Loucy (cell line): ENCODE measurements at regions not wholly inside any gene's neighbourhood (a gene's known extent, or its start where the extent isn't known, plus 50 kb on each side); places are given as distances from the start of the nearest gene placed in this dataset.

Experiments used
- H2AFZ ChIP-seq: fragments of 200-600 bp; sonication (generic); 2 replicates; pipeline ENCODE4 v1.6.0; 2016; ENCODE audit warnings: antibody characterized with exemption, mild to moderate bottlenecking, low read length, moderate library complexity
- H3F3A ChIP-seq: fragments of 200-600 bp; 2 replicates; pipeline ENCODE4 v1.6.0; 2016; ENCODE audit warnings: antibody characterized with exemption, low read depth, mild to moderate bottlenecking
- H3K27me3 ChIP-seq: fragments of 200-600 bp; sonication (generic); 2 replicates; pipeline ENCODE4 v1.6.1; 2014; ENCODE audit warnings: low read length, mild to moderate bottlenecking; ENCODE audit not compliant: insufficient read depth, poor library complexity, severe bottlenecking
- H3K36me3 ChIP-seq: fragments of 200-600 bp; sonication (generic); 2 replicates; pipeline ENCODE4 v1.6.1; 2016; ENCODE audit warnings: low read length; ENCODE audit not compliant: insufficient read depth
- H3K4me1 ChIP-seq: fragments of 200-600 bp; sonication (generic); 2 replicates; pipeline ENCODE4 v1.5.1; 2014; ENCODE audit warnings: low read length, mild to moderate bottlenecking; ENCODE audit not compliant: insufficient read depth, poor library complexity, severe bottlenecking
- H3K4me2 ChIP-seq: fragments of 200-600 bp; sonication (generic); 2 replicates; pipeline ENCODE4 v1.6.0; 2014; ENCODE audit warnings: antibody characterized with exemption, low read length, low read depth, mild to moderate bottlenecking; ENCODE audit not compliant: poor library complexity, severe bottlenecking
- H3K4me3 ChIP-seq: fragments of 200-600 bp; sonication (generic); 2 replicates; pipeline ENCODE4 v1.5.1; 2014; ENCODE audit warnings: low read length, mild to moderate bottlenecking, mixed read lengths; ENCODE audit not compliant: poor library complexity, severe bottlenecking
- H3K79me2 ChIP-seq: fragments of 200-600 bp; sonication (generic); 2 replicates; pipeline ENCODE4 v1.6.1; 2014; ENCODE audit warnings: low read length; ENCODE audit not compliant: insufficient read depth
- H3K9ac ChIP-seq: fragments of 200-600 bp; sonication (generic); 2 replicates; pipeline ENCODE4 v1.6.0; 2014; ENCODE audit warnings: mild to moderate bottlenecking, low read depth, low read length, moderate library complexity; ENCODE audit not compliant: poor library complexity, severe bottlenecking
- H3K9me2 ChIP-seq: fragments of 200-600 bp; sonication (generic); replicated peaks from 2 replicates; pipeline ENCODE4 v1.6.1; 2016; ENCODE audit warnings: low read depth, low read length, mixed read lengths
- H3K9me3 ChIP-seq: fragments of 200-600 bp; sonication (generic); 2 replicates; pipeline ENCODE4 v1.6.1; 2014; ENCODE audit warnings: mild to moderate bottlenecking, antibody characterized with exemption, low read length, low read depth; ENCODE audit not compliant: insufficient read depth
- H4K20me1 ChIP-seq: fragments of 200-600 bp; sonication (generic); 2 replicates; pipeline ENCODE4 v1.6.0; 2014; ENCODE audit warnings: antibody characterized with exemption, low read length, mild to moderate bottlenecking; ENCODE audit not compliant: insufficient read depth, poor library complexity, severe bottlenecking
- CTCF ChIP-seq: fragments of 200-600 bp; sonication (generic); conservative IDR thresholded peaks from 2 replicates; pipeline ENCODE4 v1.5.1; 2014; ENCODE audit warnings: mild to moderate bottlenecking, antibody characterized with exemption, low read length
- EZH2phosphoT487 ChIP-seq: fragments of 200-600 bp; IDR thresholded peaks from 2 replicates; pipeline ENCODE4 v1.6.1; 2018; ENCODE audit warnings: antibody characterized with exemption, mild to moderate bottlenecking, moderate library complexity, borderline replicate concordance

GRCh38 chr18:78818495-78818894 lies 161.1 kb upstream of the SALL3 start:
- TF ChIP-seq EZH2phosphoT487 (no peak), CTCF (no peak)
- Histone ChIP-seq H3K4me1 (no peaks in the 10 kb centered on the region), H4K20me1 (no peaks in the 10 kb centered on the region), H3K36me3 (no peaks in the 10 kb centered on the region), H3K9ac (no peak overlapping the region), H3K4me2 (no peak overlapping the region), H3F3A (no peaks in the 10 kb centered on the region), H3K9me3 (no peaks in the 10 kb centered on the region; the same call in 1 of the 2 replicates), H2AFZ (no peak overlapping the region), H3K9me2 (no peaks in the 10 kb centered on the region), H3K27me3 (no peaks in the 10 kb centered on the region), H3K4me3 (no peak overlapping the region), H3K79me2 (no peaks in the 10 kb centered on the region)

GRCh38 chr18:78818961-78819360 lies 160.7 kb upstream of the SALL3 start:
- Histone ChIP-seq H4K20me1 (no peaks in the 10 kb centered on the region), H3K4me1 (no peaks in the 10 kb centered on the region)

GRCh38 chr18:78820161-78820834 lies 159.3 kb upstream of the SALL3 start:
- TF ChIP-seq CTCF (no peak), EZH2phosphoT487 (no peak)
- Histone ChIP-seq H3K4me3 (no peak overlapping the region), H3K9ac (no peak overlapping the region), H3K4me1 (no peaks in the 10 kb centered on the region), H3K9me2 (no peaks in the 10 kb centered on the region), H3K4me2 (no peak overlapping the region), H2AFZ (no peak overlapping the region), H3K36me3 (no peaks in the 10 kb centered on the region), H4K20me1 (no peaks in the 10 kb centered on the region), H3F3A (no peaks in the 10 kb centered on the region), H3K79me2 (no peaks in the 10 kb centered on the region), H3K9me3 (no peaks in the 10 kb centered on the region; the same call in 1 of the 2 replicates), H3K27me3 (no peaks in the 10 kb centered on the region)

More at GRCh38 chr18:78818961-78819360, 160.7 kb upstream of the SALL3 start:
- Histone ChIP-seq H3K36me3 (no peaks in the 10 kb centered on the region), H3K9ac (no peak overlapping the region), H3K9me3 (no peaks in the 10 kb centered on the region; the same call in 1 of the 2 replicates), H3K4me2 (no peak overlapping the region), H3K27me3 (no peaks in the 10 kb centered on the region), H3K79me2 (no peaks in the 10 kb centered on the region), H2AFZ (no peak overlapping the region), H3K9me2 (no peaks in the 10 kb centered on the region), H3K4me3 (no peak overlapping the region), H3F3A (no peaks in the 10 kb centered on the region)
- TF ChIP-seq EZH2phosphoT487 (no peak), CTCF (no peak)
